HG03571 (cell line): ENCODE measurements at regions not wholly inside any gene's neighbourhood (a gene's known extent, or its start where the extent isn't known, plus 50 kb on each side); places are given as distances from the start of the nearest gene placed in this dataset.
"Not testable (repeated sequence)": the region's sequence is repeated elsewhere in the genome, so short reads cannot be mapped to it uniquely, and the experiment has no call there.

ENCODE experiments used
- ATAC-seq: cut with Tn5 transposase; IDR thresholded peaks from one replicate; pipeline ENCODE4 v1.9.1; 2021; ENCODE audit not compliant: unreplicated experiment

DNA sequence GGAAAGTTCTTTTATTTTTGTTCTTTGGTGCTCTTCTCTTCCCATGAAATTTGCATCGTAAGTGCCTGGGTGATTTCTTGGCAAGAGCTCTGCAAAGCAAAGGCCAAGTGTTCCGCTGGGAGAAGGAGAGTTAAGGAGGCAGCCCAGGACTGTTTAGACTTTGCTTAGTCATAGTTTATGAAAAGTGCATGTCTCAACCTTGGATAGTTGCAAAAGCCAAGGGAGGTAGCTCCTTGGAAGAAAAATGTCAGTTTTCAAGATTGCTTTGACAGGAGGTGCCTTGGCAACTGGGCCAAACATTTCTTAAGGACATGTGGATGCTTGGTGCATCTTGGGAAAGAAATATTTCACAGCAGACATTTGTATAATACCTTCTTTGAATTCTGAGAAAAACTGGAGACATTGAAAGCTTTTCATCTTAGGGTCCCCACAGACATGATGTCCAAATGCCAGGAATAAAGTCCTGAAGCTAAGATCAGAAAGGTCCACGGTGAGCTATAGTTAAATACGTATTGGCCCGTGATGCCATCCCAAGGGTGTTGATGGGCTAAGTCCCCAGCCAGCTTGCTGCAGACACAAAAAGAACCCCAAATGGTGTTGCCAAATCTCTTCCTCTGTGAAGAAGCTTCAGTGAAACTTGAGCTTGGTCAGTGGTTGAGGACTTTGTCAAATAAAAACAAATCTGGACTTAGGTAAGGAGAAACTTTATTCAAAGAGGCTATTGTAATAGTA is 96.3 kb upstream of the THUMPD2 start:
- no peak for ATAC-seq

- ATAC-seq, result no peak
Observed at GRCh38 chr2:39874236-39874635, 95.2 kb upstream of the THUMPD2 start.

- ATAC-seq, result no peak
Observed at GRCh38 chr2:39873586-39873985, 94.5 kb upstream of the THUMPD2 start.

DNA sequence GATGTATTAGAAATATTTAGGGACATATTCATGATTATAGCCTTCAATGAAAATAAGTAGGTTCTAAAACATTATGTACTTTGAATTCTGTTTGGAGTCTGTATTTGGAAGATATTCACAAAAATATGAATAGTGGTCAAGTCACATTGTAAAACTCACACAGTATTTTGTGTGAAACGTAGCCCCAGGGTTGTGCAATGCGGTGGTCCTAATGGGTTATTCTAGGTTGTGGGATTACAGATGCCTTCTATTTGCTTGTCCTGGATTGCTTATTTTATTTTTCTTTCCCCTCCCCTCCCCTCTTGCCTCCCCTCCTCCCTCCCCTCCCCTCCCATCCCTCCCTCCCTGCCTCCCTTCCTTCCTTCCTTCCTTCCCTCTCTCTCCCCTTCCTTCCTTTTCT is 93.7 kb upstream of the THUMPD2 start:
- ATAC-seq, result no peak

DNA sequence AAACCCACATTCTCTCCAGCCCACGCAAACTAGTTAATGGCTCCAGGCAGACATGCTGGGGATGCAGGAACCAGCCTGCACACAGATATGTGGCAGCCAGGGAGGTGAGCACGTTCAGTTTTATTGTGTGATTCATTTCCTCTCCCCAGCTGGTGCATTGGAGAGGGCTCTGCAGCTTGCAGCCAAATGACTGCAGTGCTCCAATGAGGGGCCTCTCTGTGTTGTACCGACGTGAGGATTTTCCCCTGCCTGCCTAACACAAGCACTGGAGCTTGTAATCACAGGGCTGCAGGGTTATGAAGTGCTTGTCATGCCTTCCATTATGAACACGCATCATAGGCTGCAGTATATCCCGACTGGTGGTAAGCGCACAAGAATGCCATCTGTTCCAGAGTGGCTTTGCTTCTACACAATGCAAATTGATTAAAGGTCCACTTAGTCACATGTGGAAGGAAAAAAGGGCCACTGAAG is 92.3 kb upstream of the THUMPD2 start:
- ATAC-seq, result no peak

DNA sequence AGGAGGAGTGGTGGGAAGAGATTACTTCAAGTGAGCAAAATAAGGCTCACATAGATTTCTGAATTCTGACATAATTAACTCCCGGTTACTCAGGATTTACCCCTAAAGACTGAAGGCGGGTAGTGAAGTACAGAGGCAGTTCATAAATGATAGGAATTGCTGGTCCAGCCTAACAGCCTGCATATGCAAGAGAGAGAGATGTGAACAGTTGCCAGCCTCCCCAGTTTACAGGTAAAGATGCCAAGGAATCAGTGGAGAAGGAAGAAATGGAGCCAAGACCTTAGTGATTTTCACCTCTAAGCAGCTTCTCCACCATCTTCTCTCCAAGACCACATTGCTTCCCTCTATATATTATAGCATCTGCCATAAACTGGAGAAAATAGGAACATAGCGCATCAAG is 91.8 kb upstream of the THUMPD2 start:
- ATAC-seq, result no peak

DNA sequence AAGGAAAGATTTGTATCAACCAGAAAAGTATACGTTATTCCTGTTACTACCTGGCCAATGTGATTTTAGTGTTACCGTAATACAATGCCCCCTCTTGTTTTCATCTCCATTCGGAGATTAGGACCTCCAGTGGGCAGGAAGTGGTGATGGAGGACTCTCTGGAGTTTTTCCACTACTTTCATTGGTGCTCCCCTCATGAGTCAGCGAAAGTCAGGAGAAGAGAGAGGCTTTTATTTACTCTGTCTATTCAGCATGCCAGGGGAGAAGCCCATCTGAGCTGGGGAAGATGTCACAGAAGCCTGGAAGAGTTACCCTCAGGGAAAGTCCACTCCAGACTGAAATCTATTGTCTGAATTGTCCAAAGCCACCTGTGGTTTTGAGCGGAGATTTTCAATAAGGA is 88.2 kb upstream of the THUMPD2 start:
- ATAC-seq, result no peak

GRCh38 chr2:39865751-39866150 is 86.7 kb upstream of the THUMPD2 start:
- no peak for ATAC-seq

DNA sequence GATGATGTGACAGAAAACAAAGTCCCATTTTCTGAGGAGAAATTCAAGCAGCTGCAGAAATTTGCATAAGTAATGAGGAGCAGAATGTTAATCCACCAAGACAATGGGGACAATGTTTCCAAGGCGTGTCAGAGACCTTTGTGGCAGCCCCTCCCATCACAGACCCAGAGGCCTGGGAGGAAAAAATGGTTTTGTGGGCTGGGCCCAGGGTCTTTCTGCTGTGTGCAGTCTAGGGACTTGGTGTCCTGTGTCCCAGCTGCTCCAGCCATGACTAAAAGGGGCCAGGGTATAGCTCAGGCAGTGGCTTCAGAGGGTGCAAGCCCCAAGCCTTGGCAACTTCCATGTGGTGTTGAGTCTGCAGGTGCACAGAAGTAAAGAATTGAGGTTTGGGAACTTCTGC is 84.6 kb upstream of the THUMPD2 start:
- ATAC-seq, result not testable (repeated sequence)

DNA sequence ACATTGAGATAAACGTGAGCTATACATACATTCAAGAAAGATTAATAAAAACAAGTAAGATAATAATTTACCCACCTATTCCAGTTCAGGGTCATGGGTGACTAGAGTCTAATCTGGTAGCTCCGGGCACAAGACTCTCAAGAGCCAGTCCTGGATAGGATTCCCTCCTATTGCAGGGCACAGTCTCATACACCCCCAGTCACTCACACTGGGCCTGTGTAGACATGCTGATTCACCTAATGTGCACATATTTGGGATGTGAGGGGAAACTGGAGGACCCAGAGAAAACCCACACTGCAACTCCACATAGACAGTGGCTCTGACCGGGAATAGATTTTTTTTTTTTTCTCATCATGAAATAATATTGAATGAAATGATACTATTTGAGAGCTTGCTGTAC is 81.5 kb upstream of the THUMPD2 start:
- no peak for ATAC-seq

DNA sequence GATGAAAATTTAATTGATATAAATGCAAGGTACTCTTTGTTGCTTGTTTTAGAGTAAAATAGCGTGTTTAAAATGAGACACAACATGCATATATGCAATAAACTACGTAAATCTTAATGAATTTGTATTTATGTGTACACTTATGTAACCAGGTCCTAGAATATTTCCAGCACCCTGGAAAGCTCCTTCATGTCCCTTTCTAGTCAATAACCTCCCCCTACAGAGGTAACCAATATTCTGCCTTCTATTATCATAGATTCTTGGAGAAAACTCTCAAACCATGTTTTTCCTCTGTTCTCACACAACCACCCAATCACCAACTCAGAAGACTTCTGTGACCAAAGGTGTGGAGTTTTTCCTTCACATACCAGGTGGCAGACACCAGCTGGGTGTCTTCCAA is 79.6 kb upstream of the THUMPD2 start:
- ATAC-seq, result no peak

DNA sequence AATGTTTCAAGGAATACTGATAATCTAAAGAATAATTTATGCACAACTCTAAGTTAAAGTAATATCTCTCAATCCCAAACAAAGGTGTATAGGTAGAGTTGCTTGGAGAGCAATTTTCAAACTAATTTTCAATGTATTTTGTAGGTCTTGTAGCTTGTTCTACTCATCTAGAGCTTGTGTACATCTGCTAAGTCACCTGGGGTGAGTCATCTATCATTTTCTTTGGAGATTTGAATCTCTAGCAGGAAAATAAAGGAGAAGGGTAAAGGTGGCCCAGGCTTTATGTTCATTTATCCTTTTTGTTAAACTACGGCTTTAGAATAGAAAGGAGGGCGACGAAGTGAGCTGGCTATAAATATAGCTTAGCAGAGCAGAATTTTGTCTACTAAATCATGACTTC is 76.8 kb upstream of the THUMPD2 start:
- ATAC-seq, result no peak

GRCh38 chr2:39854771-39855170 is 75.7 kb upstream of the THUMPD2 start:
- ATAC-seq, result no peak

GRCh38 chr2:39852831-39853230 is 73.8 kb upstream of the THUMPD2 start:
- ATAC-seq, result no peak

DNA sequence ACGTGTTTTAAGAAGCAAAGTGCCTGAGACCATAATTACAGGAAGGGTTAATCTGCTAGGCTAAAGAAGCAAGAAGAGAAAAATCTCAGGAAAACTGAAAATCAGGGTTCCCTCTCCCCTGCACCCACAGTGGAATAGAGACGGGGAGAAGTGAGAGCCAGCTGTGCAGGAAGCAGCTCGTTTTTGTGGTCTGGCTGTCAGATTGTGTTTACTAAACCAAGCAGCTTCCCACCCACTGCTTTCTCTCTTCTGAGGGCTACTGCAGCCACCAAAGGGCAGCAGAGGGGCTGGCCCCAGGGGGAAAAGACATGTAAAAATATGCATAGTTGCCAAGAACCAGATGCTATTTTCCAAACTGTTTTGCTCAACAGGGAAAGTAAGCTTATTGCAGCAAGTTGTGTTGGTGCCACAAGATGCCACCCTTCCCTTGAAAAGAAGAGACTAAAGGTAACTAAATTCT is 72.6 kb upstream of the THUMPD2 start:
- ATAC-seq, result no peak

GRCh38 chr2:39851251-39851650 is 72.2 kb upstream of the THUMPD2 start:
- ATAC-seq, result no peak

- no peak for ATAC-seq
Observed at GRCh38 chr2:39849982-39850526, 71.0 kb upstream of the THUMPD2 start.

GRCh38 chr2:39849064-39849463 is 70.0 kb upstream of the THUMPD2 start:
- no peak for ATAC-seq

- no peak for ATAC-seq
Observed at GRCh38 chr2:39845460-39846146, 66.5 kb upstream of the THUMPD2 start.

DNA sequence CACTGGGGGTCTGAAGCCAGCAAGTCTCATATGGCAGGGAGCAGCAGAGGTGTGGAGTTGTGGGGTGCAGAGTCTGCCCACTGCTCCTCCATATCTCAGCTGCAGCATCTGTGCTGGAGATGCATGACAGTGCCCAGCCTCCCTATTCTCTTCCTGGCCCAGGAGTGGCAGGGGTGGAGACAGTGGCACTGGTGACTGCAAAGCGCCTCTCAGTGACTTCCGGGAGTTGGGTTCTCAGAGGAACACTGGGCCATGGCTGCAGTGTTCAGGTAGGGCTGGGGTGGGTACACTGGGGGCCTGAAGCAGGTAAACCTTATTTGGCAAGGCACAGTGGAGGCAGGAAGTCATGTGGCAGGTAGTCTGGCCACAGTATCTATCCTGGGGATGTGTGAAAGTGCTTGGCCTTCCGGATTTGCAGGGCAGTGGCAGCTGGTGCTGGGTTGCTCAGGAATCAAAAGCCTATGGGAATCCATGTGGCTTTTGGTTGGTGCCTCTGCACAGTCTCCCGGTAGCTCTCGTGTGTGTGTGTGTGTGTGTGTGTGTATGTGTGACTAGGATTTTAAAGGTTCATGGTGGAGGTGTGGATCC is 60.3 kb upstream of the THUMPD2 start:
- no peak for ATAC-seq

DNA sequence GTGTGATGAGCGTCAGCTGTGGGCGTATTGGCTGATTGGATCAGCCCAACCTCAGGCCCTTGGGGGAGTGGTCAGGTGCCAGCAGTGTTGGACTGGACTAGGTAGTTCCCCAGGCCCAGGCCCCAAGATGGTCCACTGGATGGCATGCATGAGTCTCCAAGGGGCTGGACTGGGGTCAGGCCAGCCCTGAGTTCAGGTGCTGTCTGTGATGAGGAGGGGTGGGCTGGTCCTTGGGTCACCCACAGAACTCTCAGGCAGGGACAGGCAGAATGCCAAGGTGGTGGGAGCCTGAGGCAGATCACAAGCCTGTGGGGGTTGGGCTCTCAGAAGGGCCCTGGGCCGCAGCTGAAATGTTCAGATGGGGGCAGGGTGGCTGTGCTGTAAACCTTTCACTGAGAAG is 59.5 kb upstream of the THUMPD2 start:
- no peak for ATAC-seq
